ENCODE measurements at regions not wholly inside any gene's neighbourhood (a gene's known extent, or its start where the extent isn't known, plus 50 kb on each side); places are given as distances from the start of the nearest gene placed in this dataset.

DNA sequence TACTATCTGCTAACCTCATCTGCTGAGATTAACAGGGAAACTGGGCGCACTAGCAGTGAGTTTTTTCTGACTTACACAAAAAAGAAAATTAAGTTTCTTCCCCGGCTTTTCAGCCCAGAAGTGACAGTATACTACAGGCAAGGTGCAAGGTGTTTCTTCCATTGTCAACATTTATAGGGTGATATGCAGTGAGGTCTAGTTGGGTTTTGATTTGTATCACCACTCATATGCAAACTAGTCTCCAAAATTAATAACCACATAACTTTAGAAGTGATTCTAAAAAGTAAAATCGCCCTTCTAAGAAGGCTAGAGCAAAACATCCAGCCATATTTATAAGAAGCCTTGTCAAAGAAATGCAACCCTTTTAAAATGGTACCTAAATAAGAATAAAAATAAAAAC is 640.1 kb downstream of the ARAP2 start:
- TF ChIP-seq, protein P1, sequence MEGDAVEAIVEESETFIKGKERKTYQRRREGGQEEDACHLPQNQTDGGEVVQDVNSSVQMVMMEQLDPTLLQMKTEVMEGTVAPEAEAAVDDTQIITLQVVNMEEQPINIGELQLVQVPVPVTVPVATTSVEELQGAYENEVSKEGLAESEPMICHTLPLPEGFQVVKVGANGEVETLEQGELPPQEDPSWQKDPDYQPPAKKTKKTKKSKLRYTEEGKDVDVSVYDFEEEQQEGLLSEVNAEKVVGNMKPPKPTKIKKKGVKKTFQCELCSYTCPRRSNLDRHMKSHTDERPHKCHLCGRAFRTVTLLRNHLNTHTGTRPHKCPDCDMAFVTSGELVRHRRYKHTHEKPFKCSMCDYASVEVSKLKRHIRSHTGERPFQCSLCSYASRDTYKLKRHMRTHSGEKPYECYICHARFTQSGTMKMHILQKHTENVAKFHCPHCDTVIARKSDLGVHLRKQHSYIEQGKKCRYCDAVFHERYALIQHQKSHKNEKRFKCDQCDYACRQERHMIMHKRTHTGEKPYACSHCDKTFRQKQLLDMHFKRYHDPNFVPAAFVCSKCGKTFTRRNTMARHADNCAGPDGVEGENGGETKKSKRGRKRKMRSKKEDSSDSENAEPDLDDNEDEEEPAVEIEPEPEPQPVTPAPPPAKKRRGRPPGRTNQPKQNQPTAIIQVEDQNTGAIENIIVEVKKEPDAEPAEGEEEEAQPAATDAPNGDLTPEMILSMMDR (IDR thresholded peaks at IDR 0.05): no peak
- TF ChIP-seq POLR2A (IDR thresholded peaks at IDR 0.05) (no peak), EP300 (IDR thresholded peaks at IDR 0.05) (no peak)
- 75 to 91% methylated on average over 3 of the region's 3 CpGs for WGBS, 2 donors
- Histone ChIP-seq H3K4me1 (no peaks in the 10 kb centered on the region), H3K9me3 (no peaks in the 10 kb centered on the region), H3K36me3 (no peaks in the 10 kb centered on the region), H3K4me3 (no peak overlapping the region), H3K27me3 (no peaks in the 10 kb centered on the region), H3K27ac (no peak overlapping the region)
- DNase-seq (ENCODE audit: low spot score in 2 of 2): no peak

DNA sequence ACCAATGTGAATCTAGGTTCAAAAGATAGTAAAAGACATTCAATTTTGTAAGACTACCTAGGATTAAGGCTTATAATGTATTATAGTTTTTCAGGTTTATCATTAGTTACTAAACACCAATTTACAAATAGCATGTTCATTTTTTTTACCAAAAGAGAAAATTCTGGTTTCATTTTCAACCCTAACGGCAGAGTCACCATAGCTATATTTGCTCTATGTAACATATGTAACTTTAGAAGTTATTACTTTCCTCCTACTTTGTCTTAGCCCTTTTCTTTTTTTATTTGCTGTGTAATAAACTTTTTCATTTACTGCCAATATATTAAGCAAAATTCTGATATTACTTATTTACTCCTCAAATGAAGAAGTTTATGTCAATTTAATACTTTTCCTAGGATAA is 639.6 kb downstream of the ARAP2 start:
- Histone ChIP-seq H3K4me3 (no peak overlapping the region), H3K27me3 (no peaks in the 10 kb centered on the region), H3K27ac (no peak overlapping the region), H3K9me3 (no peaks in the 10 kb centered on the region), H3K4me1 (no peaks in the 10 kb centered on the region), H3K36me3 (no peaks in the 10 kb centered on the region)
- WGBS, 2 donors: 79 to 90% methylated on average over 1 of the region's 1 CpG
- TF ChIP-seq, protein P1 (IDR thresholded peaks at IDR 0.05): no peak
- TF ChIP-seq EP300 (IDR thresholded peaks at IDR 0.05) (no peak), POLR2A (IDR thresholded peaks at IDR 0.05) (no peak)
- DNase-seq (ENCODE audit: low spot score in 2 of 2): no peak

DNA sequence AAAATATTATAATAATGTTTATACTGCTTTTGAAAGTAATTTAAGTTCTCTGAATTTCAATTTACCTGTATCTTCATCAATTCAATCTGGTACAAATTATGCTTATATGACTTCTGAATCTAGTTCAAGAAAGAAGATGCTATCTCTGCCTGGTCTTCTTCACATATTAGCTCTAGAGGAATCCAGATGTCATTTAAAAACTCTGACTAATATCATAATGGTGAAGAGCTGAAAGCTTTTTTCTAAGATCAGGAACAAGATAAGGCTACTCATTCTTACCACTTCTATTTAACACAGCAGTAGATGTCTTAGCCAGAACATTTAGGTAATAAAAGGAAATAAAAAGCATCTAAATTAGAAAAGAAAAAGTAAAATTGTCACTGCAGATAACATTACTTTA is 636.1 kb downstream of the ARAP2 start:
- H3K4me3 ChIP-seq: no peak overlapping the region
- no peaks in the 10 kb centered on the region for H3K27me3 ChIP-seq
- DNase-seq (ENCODE audit: low spot score in 2 of 2): no peak
- no peaks in the 10 kb centered on the region for H3K9me3 ChIP-seq
- H3K4me1 ChIP-seq: no peaks in the 10 kb centered on the region
- TF ChIP-seq EP300 (IDR thresholded peaks at IDR 0.05) (no peak), POLR2A (IDR thresholded peaks at IDR 0.05) (no peak)
- TF ChIP-seq, protein P1 (IDR thresholded peaks at IDR 0.05): no peak
- H3K36me3 ChIP-seq: no peaks in the 10 kb centered on the region
- no peak overlapping the region for H3K27ac ChIP-seq

DNA sequence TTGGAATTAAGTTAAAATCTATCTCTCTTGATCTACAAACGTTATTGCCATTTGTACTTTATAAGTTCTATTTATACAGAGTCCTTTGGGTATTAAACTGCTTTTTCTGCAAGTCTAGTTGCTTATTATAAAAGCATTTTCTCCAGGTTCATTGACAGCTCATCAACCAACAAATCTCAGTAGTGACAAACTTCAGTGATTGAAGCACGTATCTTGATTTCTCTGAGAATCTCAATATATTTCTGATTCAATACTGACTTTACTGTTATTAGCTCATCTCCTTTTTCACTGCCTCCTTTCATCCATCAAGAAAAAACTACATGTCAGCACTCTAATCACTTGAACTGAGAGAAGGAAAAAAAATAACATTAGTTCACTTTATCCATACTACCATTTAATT is 630.2 kb downstream of the ARAP2 start:
- H3K27me3 ChIP-seq: no peaks in the 10 kb centered on the region
- WGBS, 2 donors: 59 to 69% methylated on average over 2 of the region's 2 CpGs
- no peak overlapping the region for H3K4me3 ChIP-seq
- no peaks in the 10 kb centered on the region for H3K36me3 ChIP-seq
- no peak for DNase-seq (ENCODE audit: low spot score in 2 of 2)
- H3K9me3 ChIP-seq: no peaks in the 10 kb centered on the region
- no peak for TF ChIP-seq EP300 (IDR thresholded peaks at IDR 0.05)
- no peak for TF ChIP-seq POLR2A (IDR thresholded peaks at IDR 0.05)
- TF ChIP-seq, protein P1 (IDR thresholded peaks at IDR 0.05): no peak
- no peak overlapping the region for H3K27ac ChIP-seq
- no peaks in the 10 kb centered on the region for H3K4me1 ChIP-seq

DNA sequence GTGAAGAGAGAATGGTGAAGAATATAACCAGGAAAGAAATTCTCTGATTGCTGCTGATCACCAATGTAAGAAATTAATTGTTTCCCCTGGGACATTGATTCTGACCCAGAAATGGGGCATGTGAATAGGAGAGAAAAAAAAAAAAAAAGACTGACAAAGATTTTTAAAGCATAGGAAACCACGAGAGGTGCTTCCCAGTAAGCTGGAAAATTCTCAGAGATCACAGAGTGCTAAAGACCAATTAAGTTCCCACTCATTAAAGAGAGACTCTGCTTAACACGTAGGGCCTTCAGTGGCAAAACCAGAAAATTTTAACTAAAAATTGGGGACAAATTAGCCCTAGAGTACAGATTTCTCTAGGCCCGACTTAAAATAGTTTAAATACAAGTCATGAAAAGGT is 604.4 kb downstream of the ARAP2 start:
- TF ChIP-seq, protein P1 (IDR thresholded peaks at IDR 0.05): no peak
- TF ChIP-seq EP300 (IDR thresholded peaks at IDR 0.05) (no peak), POLR2A (IDR thresholded peaks at IDR 0.05) (no peak)
- Histone ChIP-seq H3K27ac (no peak overlapping the region), H3K27me3 (no peaks in the 10 kb centered on the region), H3K36me3 (no peaks in the 10 kb centered on the region), H3K9me3 (no peaks in the 10 kb centered on the region), H3K4me3 (no peak overlapping the region), H3K4me1 (no peaks in the 10 kb centered on the region)
- 73 to 77% methylated on average over 3 of the region's 3 CpGs for WGBS, 2 donors
- DNase-seq (ENCODE audit: low spot score in 2 of 2): no peak
